Esophagus muscularis mucosa (tissue), 4 donors: ENCODE measurements at regions not wholly inside any gene's neighbourhood (a gene's known extent, or its start where the extent isn't known, plus 50 kb on each side); places are given as distances from the start of the nearest gene placed in this dataset.
"Not testable (repeated sequence)": the region's sequence is repeated elsewhere in the genome, so short reads cannot be mapped to it uniquely, and the experiment has no call there.

Source experiments
- DNase-seq: peaks from one replicate; pipeline ENCODE4 v3.0.0-alpha.2; 2017; ENCODE audit errors: extremely low spot score
- H3K27ac ChIP-seq, 4 donors: fragments of 200-600 bp; sonication (generic); replicated peaks in 1 of 4; 1 replicate in 3 of 4; 2 replicates in 1 of 4; pipeline ENCODE4 v1.5.1; 2016 to 2019; ENCODE audit warnings: mild to moderate bottlenecking in 1 of 4
- H3K27me3 ChIP-seq, 4 donors: fragments of 200-600 bp; sonication (generic); one replicate each; pipeline versions ENCODE4 v1.5.1 to v1.6.0; 2016 to 2019
- H3K36me3 ChIP-seq, 4 donors: fragments of 200-600 bp; sonication (generic); one replicate each; pipeline ENCODE4 v1.5.1; 2016 to 2019
- H3K4me1 ChIP-seq, 4 donors: fragments of 200-600 bp; sonication (generic); one replicate each; pipeline ENCODE4 v1.5.1; 2016 to 2019
- H3K4me3 ChIP-seq, 4 donors: fragments of 200-600 bp; sonication (generic); 1 replicate in 2 of 4; 2 replicates in 2 of 4; pipeline ENCODE4 v1.5.1; 2016 to 2019; ENCODE audit warnings: mild to moderate bottlenecking in 4 of 4, moderate library complexity in 1 of 4
- H3K9me3 ChIP-seq, 4 donors: fragments of 200-600 bp; sonication (generic); 1 replicate in 3 of 4; 2 replicates in 1 of 4; pipeline ENCODE4 v1.5.1; 2016 to 2019
- EP300 ChIP-seq: sonication (generic); formaldehyde crosslinking; IDR thresholded peaks from one replicate; pipeline ENCODE4 v1.6.1; 2017; ENCODE audit warnings: antibody characterized with exemption
- POLR2A ChIP-seq: fragments of 450-650 bp; IDR thresholded peaks from one replicate; pipeline ENCODE4 v1.6.1; 2017; ENCODE audit warnings: antibody characterized with exemption, moderate library complexity, mild to moderate bottlenecking, low read depth
- POLR2AphosphoS5 ChIP-seq, 2 donors: sonication (generic); formaldehyde crosslinking; IDR thresholded peaks; one replicate each; pipeline ENCODE4 v1.6.1; 2017; ENCODE audit warnings: antibody characterized with exemption in 2 of 2
- WGBS: methylation state at CpG from one replicate; pipeline ENCODE4 v1.1.5; 2018; 5-methylcytosine and 5-hydroxymethylcytosine counted together
- intact Hi-C: fragments of 100-400 bp; cut with DNase I; formaldehyde crosslinking; loops from one replicate; pipeline ENCODE4 v1.15.1; 2023
- TF ChIP-seq, protein P1 (sequence below), 3 experiments: fragments of 200-600 bp in 2 of 3; fragments of 450-650 bp in 1 of 3; sonication (generic) in 2 of 3; IDR thresholded peaks; one replicate each; pipeline ENCODE4 v1.5.1; 2017 to 2019; ENCODE audit warnings: antibody characterized with exemption in 3 of 3, mild to moderate bottlenecking in 2 of 3, moderate library complexity in 1 of 3

DNA sequence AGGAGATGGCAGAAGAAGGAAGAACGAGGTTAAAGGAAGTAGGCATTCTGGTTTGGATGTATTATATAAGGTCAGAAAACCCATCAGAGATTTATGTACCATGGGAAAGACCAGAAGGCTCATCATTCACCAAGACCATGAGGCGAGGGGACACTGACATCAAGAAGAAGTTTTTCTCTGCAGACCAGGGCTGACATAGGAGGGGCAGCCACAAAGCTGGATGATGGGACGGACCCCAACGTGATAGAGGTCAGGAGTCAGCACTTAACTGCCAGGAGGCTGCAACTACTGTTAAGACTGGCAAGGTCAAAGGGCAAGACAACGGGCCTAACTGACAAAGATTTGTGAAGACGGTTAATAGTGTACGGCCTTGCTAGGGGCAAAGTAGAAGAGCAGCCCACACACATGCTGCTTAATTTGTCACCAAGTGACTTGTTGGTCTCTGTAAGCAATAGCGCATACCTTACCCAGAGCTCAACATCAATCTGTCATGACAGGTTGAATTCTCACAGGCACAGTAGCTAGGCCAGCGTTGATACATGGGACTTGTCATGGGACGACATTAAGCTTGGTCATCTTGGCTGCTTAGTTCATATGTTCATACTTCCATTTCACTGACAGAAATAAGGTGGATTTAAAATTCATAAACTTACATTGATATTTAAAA is 579.7 kb upstream of the CDH10 start:
- 52% methylated on average over 10 of the region's 10 CpGs for WGBS
- no peaks in the 10 kb centered on the region for H3K9me3 ChIP-seq
- no peaks in the 10 kb centered on the region for H3K27me3 ChIP-seq
- no peak for DNase-seq
- H3K4me3 ChIP-seq: no peak overlapping the region
- H3K4me1 ChIP-seq: no peaks in the 10 kb centered on the region
- no peaks in the 10 kb centered on the region for H3K36me3 ChIP-seq
- TF ChIP-seq POLR2A: no peak
- TF ChIP-seq, protein P1, sequence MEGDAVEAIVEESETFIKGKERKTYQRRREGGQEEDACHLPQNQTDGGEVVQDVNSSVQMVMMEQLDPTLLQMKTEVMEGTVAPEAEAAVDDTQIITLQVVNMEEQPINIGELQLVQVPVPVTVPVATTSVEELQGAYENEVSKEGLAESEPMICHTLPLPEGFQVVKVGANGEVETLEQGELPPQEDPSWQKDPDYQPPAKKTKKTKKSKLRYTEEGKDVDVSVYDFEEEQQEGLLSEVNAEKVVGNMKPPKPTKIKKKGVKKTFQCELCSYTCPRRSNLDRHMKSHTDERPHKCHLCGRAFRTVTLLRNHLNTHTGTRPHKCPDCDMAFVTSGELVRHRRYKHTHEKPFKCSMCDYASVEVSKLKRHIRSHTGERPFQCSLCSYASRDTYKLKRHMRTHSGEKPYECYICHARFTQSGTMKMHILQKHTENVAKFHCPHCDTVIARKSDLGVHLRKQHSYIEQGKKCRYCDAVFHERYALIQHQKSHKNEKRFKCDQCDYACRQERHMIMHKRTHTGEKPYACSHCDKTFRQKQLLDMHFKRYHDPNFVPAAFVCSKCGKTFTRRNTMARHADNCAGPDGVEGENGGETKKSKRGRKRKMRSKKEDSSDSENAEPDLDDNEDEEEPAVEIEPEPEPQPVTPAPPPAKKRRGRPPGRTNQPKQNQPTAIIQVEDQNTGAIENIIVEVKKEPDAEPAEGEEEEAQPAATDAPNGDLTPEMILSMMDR (IDR thresholded peaks at IDR 0.05): no peak
- no peak for TF ChIP-seq EP300
- TF ChIP-seq POLR2AphosphoS5 (IDR thresholded peaks at IDR 0.05): no peak
- intact Hi-C loops: no loop called here
- H3K27ac ChIP-seq: no peak overlapping the region

GRCh38 chr5:25199902-25200301 is 555.1 kb upstream of the CDH10 start:
- H3K36me3 ChIP-seq, H3K27ac ChIP-seq, H3K4me3 ChIP-seq, intact Hi-C loops, H3K27me3 ChIP-seq, DNase-seq, H3K9me3 ChIP-seq, H3K4me1 ChIP-seq: not testable (repeated sequence)
- 100% methylated on average over 1 of the region's 23 CpGs for WGBS

DNA sequence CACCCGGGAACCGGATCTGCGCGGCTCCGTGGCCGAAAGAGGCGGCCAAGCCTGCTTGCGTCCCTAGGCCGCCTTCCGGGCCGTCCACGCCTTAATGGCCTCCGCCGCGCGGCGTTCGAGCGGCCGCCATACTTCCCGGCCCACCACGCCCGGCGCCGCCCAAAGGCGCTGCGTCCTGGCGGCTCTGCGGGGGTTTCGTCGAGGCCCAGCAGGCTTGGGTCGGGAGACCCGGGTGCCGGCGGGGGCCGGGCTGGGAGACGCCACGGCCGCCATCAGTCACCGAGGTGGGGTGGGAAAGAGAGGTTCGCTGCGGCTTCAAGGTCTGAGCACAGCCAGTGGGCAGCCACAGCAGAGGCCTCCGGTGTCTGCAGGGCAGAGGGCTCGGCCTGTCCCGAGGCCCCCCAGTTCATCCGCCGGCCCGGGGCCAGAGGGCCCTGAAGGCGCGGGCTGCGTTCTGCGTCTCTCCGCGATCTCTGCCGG is 545.8 kb upstream of the CDH10 start:
- no peak for DNase-seq
- WGBS: 93% methylated on average over 36 of the region's 55 CpGs
- Histone ChIP-seq H3K27me3 (no peaks in the 10 kb centered on the region), H3K4me3 (no peak overlapping the region), H3K36me3 (no peaks in the 10 kb centered on the region), H3K27ac (no peak overlapping the region), H3K9me3 (no peaks in the 10 kb centered on the region), H3K4me1 (no peaks in the 10 kb centered on the region)
- intact Hi-C loops: no loop called here
- no peak for TF ChIP-seq POLR2AphosphoS5 (IDR thresholded peaks at IDR 0.05)
- TF ChIP-seq, protein P1 (IDR thresholded peaks at IDR 0.05): no peak
- TF ChIP-seq POLR2A: no peak
- no peak for TF ChIP-seq EP300

DNA sequence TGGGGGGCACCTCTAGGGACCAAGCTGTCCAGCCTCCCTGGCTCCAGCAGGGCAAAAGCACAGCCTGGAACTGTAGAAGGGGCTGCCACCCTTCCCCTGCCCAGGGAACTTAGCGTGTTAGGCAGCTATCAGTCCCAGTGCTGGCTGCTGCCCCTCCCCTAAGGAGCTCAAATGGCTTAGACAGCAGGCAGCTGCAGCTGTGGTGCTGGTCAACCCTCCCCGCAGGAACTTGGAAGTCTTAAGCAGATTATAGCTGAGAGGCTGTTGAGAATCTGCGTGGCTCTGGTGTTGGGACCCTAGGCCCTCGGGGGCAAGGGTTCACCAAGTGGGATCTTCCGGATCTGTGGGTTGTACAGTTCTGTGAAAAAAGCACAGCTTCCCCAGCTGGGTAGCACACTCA is 536.5 kb upstream of the CDH10 start:
- no peak overlapping the region for H3K27ac ChIP-seq
- 87% methylated on average over 3 of the region's 5 CpGs for WGBS
- H3K4me3 ChIP-seq: no peak overlapping the region
- no peaks in the 10 kb centered on the region for H3K9me3 ChIP-seq
- no peak for TF ChIP-seq POLR2AphosphoS5 (IDR thresholded peaks at IDR 0.05)
- TF ChIP-seq POLR2A: no peak
- TF ChIP-seq, protein P1 (IDR thresholded peaks at IDR 0.05): no peak
- no peak for TF ChIP-seq EP300
- H3K4me1 ChIP-seq: no peaks in the 10 kb centered on the region
- intact Hi-C loops: no loop called here
- H3K27me3 ChIP-seq: no peaks in the 10 kb centered on the region
- H3K36me3 ChIP-seq: no peaks in the 10 kb centered on the region
- DNase-seq: no peak

- not testable (repeated sequence) for H3K27me3 ChIP-seq
Measured at GRCh38 chr5:25162616-25163015, 517.8 kb upstream of the CDH10 start.

DNA sequence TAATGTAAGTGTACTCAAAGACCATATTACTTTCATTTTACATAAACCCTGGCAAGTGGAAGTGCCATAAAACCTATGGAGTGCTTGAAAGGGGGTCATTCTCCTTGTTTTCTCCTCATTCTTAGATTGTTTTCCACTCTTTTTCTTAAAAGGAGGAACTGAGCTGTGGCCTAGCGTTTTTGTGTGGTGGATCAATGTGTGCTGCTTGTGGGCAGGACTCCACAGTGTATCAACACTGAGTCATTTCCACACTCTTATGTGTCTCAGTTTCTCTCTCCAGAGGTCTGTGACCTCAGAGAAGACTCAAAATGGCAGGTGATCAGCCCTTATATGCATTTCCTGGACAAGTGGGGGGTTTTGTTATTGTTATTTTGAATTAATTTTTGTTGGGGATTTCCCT is 516.1 kb upstream of the CDH10 start:
- WGBS: 90% methylated on average over 1 of the region's 1 CpG
- no peak for DNase-seq
- Histone ChIP-seq H3K27me3 (no peaks in the 10 kb centered on the region), H3K27ac (no peak overlapping the region), H3K4me3 (no peak overlapping the region), H3K36me3 (no peaks in the 10 kb centered on the region), H3K4me1 (no peaks in the 10 kb centered on the region), H3K9me3 (no peaks in the 10 kb centered on the region)
- no peak for TF ChIP-seq POLR2AphosphoS5 (IDR thresholded peaks at IDR 0.05)
- TF ChIP-seq EP300: no peak
- intact Hi-C loops: no loop called here

More at GRCh38 chr5:25162616-25163015, 517.8 kb upstream of the CDH10 start:
- 0% methylated on average over 1 of the region's 1 CpG for WGBS
- H3K36me3 ChIP-seq, intact Hi-C loops, H3K27ac ChIP-seq, H3K9me3 ChIP-seq, DNase-seq, H3K4me3 ChIP-seq, H3K4me1 ChIP-seq: not testable (repeated sequence)
